ENCODE measurements at regions not wholly inside any gene's neighbourhood (a gene's known extent, or its start where the extent isn't known, plus 50 kb on each side); places are given as distances from the start of the nearest gene placed in this dataset.

GRCh38 chr12:58372298-58372697, 430.9 kb downstream of the ATP23 start:
- no peak for DNase-seq

- no peak for DNase-seq
Measured at GRCh38 chr12:58378028-58378427, 436.7 kb downstream of the ATP23 start.

GRCh38 chr12:58381546-58381945, 440.2 kb downstream of the ATP23 start:
- no peak for DNase-seq

GRCh38 chr12:58384196-58384595, 442.8 kb downstream of the ATP23 start:
- no peak for DNase-seq

- DNase-seq = no peak
Measured at GRCh38 chr12:58386136-58386535, 444.8 kb downstream of the ATP23 start.

GRCh38 chr12:58387199-58387598, 445.8 kb downstream of the ATP23 start:
- DNase-seq = no peak

GRCh38 chr12:58388261-58388660, 446.9 kb downstream of the ATP23 start:
- DNase-seq = no peak

GRCh38 chr12:58393152-58393551, 451.8 kb downstream of the ATP23 start:
- DNase-seq = no peak

- no peak for DNase-seq
Measured at GRCh38 chr12:58395056-58395455, 453.7 kb downstream of the ATP23 start.

GRCh38 chr12:58395470-58395869, 454.1 kb downstream of the ATP23 start:
- no peak for DNase-seq

- no peak for DNase-seq
Measured at GRCh38 chr12:58396239-58396638, 454.9 kb downstream of the ATP23 start.

- DNase-seq = no peak
Measured at GRCh38 chr12:58405363-58405762, 464.0 kb downstream of the ATP23 start.

- no peak for DNase-seq
Measured at GRCh38 chr12:58408516-58408915, 467.1 kb downstream of the ATP23 start.

- DNase-seq = no peak
Measured at GRCh38 chr12:58412461-58413060, 471.2 kb downstream of the ATP23 start.

GRCh38 chr12:58413794-58414193, 472.4 kb downstream of the ATP23 start:
- DNase-seq = no peak

- DNase-seq = no peak
Measured at GRCh38 chr12:58414398-58414871, 473.1 kb downstream of the ATP23 start.

GRCh38 chr12:58415716-58416115, 474.3 kb downstream of the ATP23 start:
- DNase-seq = no peak

- DNase-seq = no peak
Measured at GRCh38 chr12:58416236-58416635, 474.9 kb downstream of the ATP23 start.

GRCh38 chr12:58419196-58419760, 477.9 kb downstream of the ATP23 start:
- no peak for DNase-seq

GRCh38 chr12:58419905-58420304, 478.5 kb downstream of the ATP23 start:
- no peak for DNase-seq

- no peak for DNase-seq
Measured at GRCh38 chr12:58420503-58420902, 479.1 kb downstream of the ATP23 start.

GRCh38 chr12:58421990-58422389, 480.6 kb downstream of the ATP23 start:
- DNase-seq = no peak

GRCh38 chr12:58424735-58425392, 483.5 kb downstream of the ATP23 start:
- no peak for DNase-seq
